ENCODE measurements at regions not wholly inside any gene's neighbourhood (a gene's known extent, or its start where the extent isn't known, plus 50 kb on each side); places are given as distances from the start of the nearest gene placed in this dataset.
"Not testable (repeated sequence)": the region's sequence is repeated elsewhere in the genome, so short reads cannot be mapped to it uniquely, and the experiment has no call there.

DNA sequence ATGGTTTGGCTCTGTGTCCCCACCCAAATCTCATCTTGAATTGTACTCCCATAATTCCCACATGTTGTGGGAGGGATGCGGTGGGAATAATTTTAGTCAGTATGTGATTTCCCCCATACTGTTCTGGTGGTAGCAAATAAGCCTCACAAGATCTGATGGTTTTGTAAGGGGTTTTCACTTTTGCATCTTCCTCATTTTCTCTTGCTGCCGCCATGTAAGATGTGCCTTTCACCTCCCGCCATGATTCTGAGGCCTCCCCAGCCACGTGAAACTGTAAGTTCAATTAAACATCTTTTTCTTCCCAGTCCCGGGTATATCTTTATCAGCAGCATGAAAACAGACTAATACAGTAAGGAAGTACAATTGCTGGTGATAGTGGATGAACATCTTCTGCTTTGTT is 269.9 kb upstream of the NR2F2 start:
- TF ChIP-seq, protein P1, sequence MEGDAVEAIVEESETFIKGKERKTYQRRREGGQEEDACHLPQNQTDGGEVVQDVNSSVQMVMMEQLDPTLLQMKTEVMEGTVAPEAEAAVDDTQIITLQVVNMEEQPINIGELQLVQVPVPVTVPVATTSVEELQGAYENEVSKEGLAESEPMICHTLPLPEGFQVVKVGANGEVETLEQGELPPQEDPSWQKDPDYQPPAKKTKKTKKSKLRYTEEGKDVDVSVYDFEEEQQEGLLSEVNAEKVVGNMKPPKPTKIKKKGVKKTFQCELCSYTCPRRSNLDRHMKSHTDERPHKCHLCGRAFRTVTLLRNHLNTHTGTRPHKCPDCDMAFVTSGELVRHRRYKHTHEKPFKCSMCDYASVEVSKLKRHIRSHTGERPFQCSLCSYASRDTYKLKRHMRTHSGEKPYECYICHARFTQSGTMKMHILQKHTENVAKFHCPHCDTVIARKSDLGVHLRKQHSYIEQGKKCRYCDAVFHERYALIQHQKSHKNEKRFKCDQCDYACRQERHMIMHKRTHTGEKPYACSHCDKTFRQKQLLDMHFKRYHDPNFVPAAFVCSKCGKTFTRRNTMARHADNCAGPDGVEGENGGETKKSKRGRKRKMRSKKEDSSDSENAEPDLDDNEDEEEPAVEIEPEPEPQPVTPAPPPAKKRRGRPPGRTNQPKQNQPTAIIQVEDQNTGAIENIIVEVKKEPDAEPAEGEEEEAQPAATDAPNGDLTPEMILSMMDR (IDR thresholded peaks at IDR 0.05) = not testable (repeated sequence)
- not testable (repeated sequence) for TF ChIP-seq POLR2AphosphoS5, POLR2A, EP300 (IDR thresholded peaks at IDR 0.05)

All from suprapubic skin (tissue), 4 donors.